DOHH2 (cell line): ENCODE measurements at regions not wholly inside any gene's neighbourhood (a gene's known extent, or its start where the extent isn't known, plus 50 kb on each side); places are given as distances from the start of the nearest gene placed in this dataset.

Source experiments
- H3F3A ChIP-seq: fragments of 200-600 bp; sonication (generic), shearing (Covaris generic); 2 replicates; pipeline ENCODE4 v1.6.0; 2016; ENCODE audit warnings: antibody characterized with exemption, mild to moderate bottlenecking; ENCODE audit not compliant: control insufficient read depth, insufficient read depth
- H3K27ac ChIP-seq: fragments of 200-600 bp; sonication (generic); 2 replicates; pipeline ENCODE4 v1.5.1; 2014; ENCODE audit warnings: low read depth, mild to moderate bottlenecking, low read length, moderate library complexity
- H3K27me3 ChIP-seq: fragments of 200-600 bp; sonication (generic); 2 replicates; pipeline ENCODE4 v1.6.1; 2014; ENCODE audit warnings: mild to moderate bottlenecking, low read length, mixed read lengths; ENCODE audit not compliant: control insufficient read depth
- H3K36me3 ChIP-seq: fragments of 200-600 bp; sonication (generic); 2 replicates; pipeline ENCODE4 v1.6.1; 2014; ENCODE audit warnings: mild to moderate bottlenecking, low read length, moderate library complexity, mixed read lengths; ENCODE audit not compliant: control insufficient read depth
- H3K4me1 ChIP-seq: fragments of 200-600 bp; sonication (generic); 2 replicates; pipeline ENCODE4 v1.6.1; 2014; ENCODE audit warnings: mild to moderate bottlenecking, low read length, mixed read lengths; ENCODE audit not compliant: control insufficient read depth
- H3K4me2 ChIP-seq: fragments of 200-600 bp; sonication (generic); 2 replicates; pipeline ENCODE4 v1.6.0; 2014; ENCODE audit warnings: mild to moderate bottlenecking, low read length, moderate library complexity
- H3K4me3 ChIP-seq: fragments of 200-600 bp; sonication (generic); 2 replicates; pipeline ENCODE4 v1.5.1; 2014; ENCODE audit warnings: mild to moderate bottlenecking, low read length, mixed read lengths
- H3K79me2 ChIP-seq: fragments of 200-600 bp; sonication (generic); 2 replicates; pipeline ENCODE4 v1.6.1; 2014; ENCODE audit warnings: mild to moderate bottlenecking, low read length, mixed read lengths; ENCODE audit not compliant: control insufficient read depth
- H3K9me2 ChIP-seq: fragments of 200-600 bp; sonication (generic); replicated peaks from 2 replicates; pipeline ENCODE4 v1.6.1; 2014; ENCODE audit warnings: mild to moderate bottlenecking, low read length, mixed read lengths; ENCODE audit not compliant: control insufficient read depth
- H3K9me3 ChIP-seq: fragments of 200-600 bp; sonication (generic); 2 replicates; pipeline ENCODE4 v1.6.1; 2014; ENCODE audit warnings: antibody characterized with exemption, low read length, mixed read lengths; ENCODE audit not compliant: control insufficient read depth, insufficient read depth
- H4K20me1 ChIP-seq: fragments of 200-600 bp; sonication (generic); 2 replicates; pipeline ENCODE4 v1.6.0; 2014; ENCODE audit warnings: low read depth, mild to moderate bottlenecking, antibody characterized with exemption, low read length, moderate library complexity; ENCODE audit not compliant: control insufficient read depth, insufficient read depth
- EZH2phosphoT487 ChIP-seq: fragments of 200-600 bp; sonication (generic); IDR thresholded peaks from 2 replicates; pipeline ENCODE4 v1.6.1; 2017; ENCODE audit warnings: borderline replicate concordance, mild to moderate bottlenecking, antibody characterized with exemption, low read length, moderate library complexity, mixed read lengths
- TF ChIP-seq, protein P1 (sequence below): fragments of 200-600 bp; sonication (generic); IDR thresholded peaks from one replicate; pipeline ENCODE4 v1.5.1; 2014; ENCODE audit warnings: antibody characterized with exemption, mild to moderate bottlenecking, low read depth, low read length; ENCODE audit not compliant: poor library complexity, severe bottlenecking

DNA sequence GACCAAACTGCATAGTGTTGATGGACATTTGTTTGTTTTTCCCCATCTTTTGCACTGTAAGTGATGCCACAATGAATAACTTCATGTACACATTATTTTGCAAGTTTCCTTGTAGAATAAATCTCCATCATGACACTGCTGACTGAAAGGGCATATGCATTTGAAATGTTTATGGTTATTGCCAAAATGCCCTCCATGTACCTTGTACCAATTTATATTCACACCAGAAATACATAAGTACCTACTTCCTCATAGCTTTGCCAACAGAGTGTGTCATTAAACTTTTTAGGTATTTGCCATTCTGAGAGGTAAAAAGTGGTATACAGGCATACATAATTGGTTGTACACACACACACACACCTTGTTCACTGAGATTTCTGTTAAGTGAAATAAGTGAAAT lies 361.0 kb upstream of the PCSK5 start:
- no peak overlapping the region for H3K4me3 ChIP-seq
- H3K9me2 ChIP-seq = no peaks in the 10 kb centered on the region
- TF ChIP-seq, protein P1, sequence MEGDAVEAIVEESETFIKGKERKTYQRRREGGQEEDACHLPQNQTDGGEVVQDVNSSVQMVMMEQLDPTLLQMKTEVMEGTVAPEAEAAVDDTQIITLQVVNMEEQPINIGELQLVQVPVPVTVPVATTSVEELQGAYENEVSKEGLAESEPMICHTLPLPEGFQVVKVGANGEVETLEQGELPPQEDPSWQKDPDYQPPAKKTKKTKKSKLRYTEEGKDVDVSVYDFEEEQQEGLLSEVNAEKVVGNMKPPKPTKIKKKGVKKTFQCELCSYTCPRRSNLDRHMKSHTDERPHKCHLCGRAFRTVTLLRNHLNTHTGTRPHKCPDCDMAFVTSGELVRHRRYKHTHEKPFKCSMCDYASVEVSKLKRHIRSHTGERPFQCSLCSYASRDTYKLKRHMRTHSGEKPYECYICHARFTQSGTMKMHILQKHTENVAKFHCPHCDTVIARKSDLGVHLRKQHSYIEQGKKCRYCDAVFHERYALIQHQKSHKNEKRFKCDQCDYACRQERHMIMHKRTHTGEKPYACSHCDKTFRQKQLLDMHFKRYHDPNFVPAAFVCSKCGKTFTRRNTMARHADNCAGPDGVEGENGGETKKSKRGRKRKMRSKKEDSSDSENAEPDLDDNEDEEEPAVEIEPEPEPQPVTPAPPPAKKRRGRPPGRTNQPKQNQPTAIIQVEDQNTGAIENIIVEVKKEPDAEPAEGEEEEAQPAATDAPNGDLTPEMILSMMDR = no peak
- no peaks in the 10 kb centered on the region for H4K20me1 ChIP-seq
- no peaks in the 10 kb centered on the region for H3F3A ChIP-seq
- H3K27ac ChIP-seq = no peak overlapping the region
- H3K27me3 ChIP-seq = no peaks in the 10 kb centered on the region
- no peaks in the 10 kb centered on the region for H3K9me3 ChIP-seq
- no peaks in the 10 kb centered on the region for H3K4me1 ChIP-seq
- no peaks in the 10 kb centered on the region for H3K36me3 ChIP-seq
- no peaks in the 10 kb centered on the region for H3K79me2 ChIP-seq
- no peak overlapping the region for H3K4me2 ChIP-seq

DNA sequence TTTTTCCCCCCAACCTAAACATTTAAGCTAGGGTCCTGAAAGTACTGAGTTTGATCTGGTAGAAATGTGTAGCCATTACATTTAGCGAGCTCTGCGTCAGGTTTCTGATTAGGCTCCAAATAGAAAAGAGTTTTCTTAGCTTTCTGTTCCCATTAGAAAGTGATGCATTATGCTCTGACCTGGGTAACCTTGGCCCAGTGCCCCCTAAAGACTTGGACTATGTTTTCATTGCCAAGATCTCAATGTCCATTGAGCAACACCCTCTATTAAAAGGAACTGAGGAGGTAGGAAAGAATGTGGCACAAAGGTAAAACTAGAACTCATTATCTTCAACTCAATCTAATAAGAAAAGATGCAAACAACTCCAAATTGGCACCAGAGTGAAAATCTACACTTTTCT lies 358.9 kb upstream of the PCSK5 start:
- no peak overlapping the region for H3K4me2 ChIP-seq
- no peak for TF ChIP-seq EZH2phosphoT487
- TF ChIP-seq, protein P1 = no peak
- H3K79me2 ChIP-seq = no peaks in the 10 kb centered on the region
- H3K9me3 ChIP-seq = no peaks in the 10 kb centered on the region
- no peaks in the 10 kb centered on the region for H3K4me1 ChIP-seq
- no peaks in the 10 kb centered on the region for H3K9me2 ChIP-seq
- H3K36me3 ChIP-seq = no peaks in the 10 kb centered on the region
- no peak overlapping the region for H3K27ac ChIP-seq
- no peaks in the 10 kb centered on the region for H3K27me3 ChIP-seq
- no peak overlapping the region for H3K4me3 ChIP-seq
- no peaks in the 10 kb centered on the region for H3F3A ChIP-seq
- no peaks in the 10 kb centered on the region for H4K20me1 ChIP-seq

DNA sequence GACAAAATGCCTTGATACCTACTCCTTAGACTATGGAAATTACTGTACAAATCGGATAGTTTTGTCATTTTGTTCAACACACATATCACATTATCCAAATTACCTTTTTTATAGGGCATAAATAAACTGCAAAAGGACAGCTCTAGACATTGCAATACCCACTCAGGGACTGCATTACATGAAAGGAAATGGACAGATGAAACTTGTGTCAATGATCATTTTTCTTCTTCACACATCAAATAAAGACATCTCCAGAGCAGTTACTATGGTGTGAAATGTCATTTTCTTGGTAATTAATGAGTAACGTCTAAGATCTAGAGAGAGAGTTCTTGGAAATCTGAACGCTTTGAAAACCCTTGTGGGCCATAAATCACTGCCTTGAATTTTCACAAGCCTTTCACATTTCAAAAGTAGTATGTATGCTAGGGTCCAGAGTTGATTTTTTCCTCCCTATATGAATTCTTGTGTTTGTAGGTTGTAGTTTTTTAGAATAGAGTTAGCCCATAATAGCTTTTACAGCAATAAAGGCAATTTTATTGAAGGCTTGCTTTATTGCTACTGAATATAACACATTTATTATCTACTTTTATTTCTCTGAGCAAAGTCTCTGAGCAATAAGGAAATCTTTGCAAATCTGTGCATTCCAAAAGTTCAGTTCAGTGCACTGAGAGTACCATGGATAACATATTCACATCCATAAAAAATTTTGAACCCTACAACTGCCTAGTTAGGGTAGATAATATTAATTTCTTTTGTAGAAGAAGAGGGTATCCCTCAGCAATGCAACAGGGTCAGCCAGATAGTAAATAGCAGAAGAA lies 358.0 kb upstream of the PCSK5 start:
- Histone ChIP-seq H3K4me2 (no peak overlapping the region), H3K36me3 (no peaks in the 10 kb centered on the region), H3F3A (no peaks in the 10 kb centered on the region), H3K27me3 (no peaks in the 10 kb centered on the region), H4K20me1 (no peaks in the 10 kb centered on the region), H3K4me3 (no peak overlapping the region), H3K27ac (no peak overlapping the region), H3K9me2 (no peaks in the 10 kb centered on the region), H3K79me2 (no peaks in the 10 kb centered on the region), H3K9me3 (no peaks in the 10 kb centered on the region), H3K4me1 (no peaks in the 10 kb centered on the region)
- TF ChIP-seq, protein P1 = no peak
- no peak for TF ChIP-seq EZH2phosphoT487
